Tibial nerve (tissue), 4 donors: ENCODE measurements at regions not wholly inside any gene's neighbourhood (a gene's known extent, or its start where the extent isn't known, plus 50 kb on each side); places are given as distances from the start of the nearest gene placed in this dataset.
A peak's percentile ranks its signal among the peaks of the same experiment; 100 is the strongest.

Experiments
- EP300 ChIP-seq, 2 donors: sonication (generic); formaldehyde crosslinking; IDR thresholded peaks; one replicate each; pipeline ENCODE4 v1.6.1; 2017; ENCODE audit warnings: antibody characterized with exemption in 2 of 2, mild to moderate bottlenecking in 1 of 2
- POLR2A ChIP-seq, 2 donors: fragments of 450-650 bp; IDR thresholded peaks; one replicate each; pipeline ENCODE4 v1.6.1; 2017; ENCODE audit warnings: antibody characterized with exemption in 2 of 2, mild to moderate bottlenecking in 2 of 2, moderate library complexity in 2 of 2
- TF ChIP-seq, protein P1 (sequence below), 5 experiments: fragments of 200-600 bp in 3 of 5; fragments of 450-650 bp in 2 of 5; sonication (generic) in 3 of 5; IDR thresholded peaks; one replicate each; pipeline ENCODE4 v1.5.1; 2016 to 2019; ENCODE audit warnings: antibody characterized with exemption in 5 of 5, mild to moderate bottlenecking in 3 of 5, moderate library complexity in 2 of 5

- TF ChIP-seq, protein P1, sequence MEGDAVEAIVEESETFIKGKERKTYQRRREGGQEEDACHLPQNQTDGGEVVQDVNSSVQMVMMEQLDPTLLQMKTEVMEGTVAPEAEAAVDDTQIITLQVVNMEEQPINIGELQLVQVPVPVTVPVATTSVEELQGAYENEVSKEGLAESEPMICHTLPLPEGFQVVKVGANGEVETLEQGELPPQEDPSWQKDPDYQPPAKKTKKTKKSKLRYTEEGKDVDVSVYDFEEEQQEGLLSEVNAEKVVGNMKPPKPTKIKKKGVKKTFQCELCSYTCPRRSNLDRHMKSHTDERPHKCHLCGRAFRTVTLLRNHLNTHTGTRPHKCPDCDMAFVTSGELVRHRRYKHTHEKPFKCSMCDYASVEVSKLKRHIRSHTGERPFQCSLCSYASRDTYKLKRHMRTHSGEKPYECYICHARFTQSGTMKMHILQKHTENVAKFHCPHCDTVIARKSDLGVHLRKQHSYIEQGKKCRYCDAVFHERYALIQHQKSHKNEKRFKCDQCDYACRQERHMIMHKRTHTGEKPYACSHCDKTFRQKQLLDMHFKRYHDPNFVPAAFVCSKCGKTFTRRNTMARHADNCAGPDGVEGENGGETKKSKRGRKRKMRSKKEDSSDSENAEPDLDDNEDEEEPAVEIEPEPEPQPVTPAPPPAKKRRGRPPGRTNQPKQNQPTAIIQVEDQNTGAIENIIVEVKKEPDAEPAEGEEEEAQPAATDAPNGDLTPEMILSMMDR (IDR thresholded peaks at IDR 0.05) = no peak
- TF ChIP-seq POLR2A (IDR thresholded peaks at IDR 0.05) (no peak), EP300 (IDR thresholded peaks at IDR 0.05) (peak in 1 of 2 donors; percentile 17)
Measured at GRCh38 chr6:141118991-141119390, 1013.7 kb upstream of the GJE1 start.
